ENCODE measurements at regions not wholly inside any gene's neighbourhood (a gene's known extent, or its start where the extent isn't known, plus 50 kb on each side); places are given as distances from the start of the nearest gene placed in this dataset.

DNA sequence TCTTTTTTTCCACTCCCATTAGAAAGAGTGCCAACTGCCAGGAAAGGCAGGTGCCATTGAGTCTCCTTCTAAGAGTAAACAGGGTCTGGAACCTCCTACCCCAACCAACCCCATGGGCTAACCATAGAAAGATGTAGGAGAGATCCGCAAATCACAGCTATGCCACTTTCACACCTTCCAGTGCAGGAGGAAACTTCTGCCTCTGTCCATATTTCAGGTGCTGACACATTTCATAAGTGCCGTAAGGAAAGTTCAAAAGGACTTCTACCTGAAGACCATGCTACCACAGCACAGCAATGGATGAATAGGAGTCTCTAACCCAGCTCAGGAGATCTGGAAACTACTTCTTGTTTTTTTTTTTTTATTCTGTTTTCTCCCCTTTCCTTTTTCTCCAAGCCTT is 145.8 kb downstream of the FBXO8 start:
- no peak for TF ChIP-seq CTCF (IDR thresholded peaks at IDR 0.05; ENCODE audit: insufficient read depth, low read depth, low read length)
- no peak for TF ChIP-seq EZH2 (IDR thresholded peaks at IDR 0.05; ENCODE audit: insufficient read depth, low read length)
